SU-DHL-6 (cell line): ENCODE measurements at regions not wholly inside any gene's neighbourhood (a gene's known extent, or its start where the extent isn't known, plus 50 kb on each side); places are given as distances from the start of the nearest gene placed in this dataset.

Experiments used
- EZH2phosphoT487 ChIP-seq: fragments of 200-600 bp; sonication (generic), shearing (Covaris generic); conservative IDR thresholded peaks from 2 replicates; pipeline ENCODE4 v1.6.1; 2018; ENCODE audit warnings: mild to moderate bottlenecking, antibody characterized with exemption, low read length, moderate library complexity, mixed read lengths
- TF ChIP-seq, protein P1 (sequence below): fragments of 200-600 bp; sonication (generic); IDR thresholded peaks from one replicate; pipeline ENCODE4 v1.5.1; 2017; ENCODE audit warnings: antibody characterized with exemption, mild to moderate bottlenecking, low read length, moderate library complexity; ENCODE audit not compliant: insufficient read depth, poor library complexity, severe bottlenecking

DNA sequence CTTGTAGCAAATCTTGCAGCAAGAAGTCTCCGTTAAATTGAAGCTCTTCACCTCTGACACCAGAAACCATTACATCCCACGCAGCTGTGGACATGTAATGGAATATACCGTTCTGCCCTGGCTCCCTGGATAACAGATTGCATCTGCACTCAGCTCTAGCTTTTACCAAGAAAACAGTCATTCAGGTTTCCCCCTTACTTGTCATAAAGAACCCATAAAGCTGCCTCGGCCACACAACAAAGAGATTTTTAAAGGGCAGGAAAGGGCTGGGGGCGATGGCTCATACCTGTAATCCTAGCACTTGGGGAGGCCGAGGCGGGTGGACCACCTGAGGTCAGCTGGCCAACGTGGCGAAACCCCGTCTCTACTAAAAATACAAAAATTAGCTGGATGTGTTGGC, 127.6 kb upstream of the RFC3 start:
- TF ChIP-seq, protein P1, sequence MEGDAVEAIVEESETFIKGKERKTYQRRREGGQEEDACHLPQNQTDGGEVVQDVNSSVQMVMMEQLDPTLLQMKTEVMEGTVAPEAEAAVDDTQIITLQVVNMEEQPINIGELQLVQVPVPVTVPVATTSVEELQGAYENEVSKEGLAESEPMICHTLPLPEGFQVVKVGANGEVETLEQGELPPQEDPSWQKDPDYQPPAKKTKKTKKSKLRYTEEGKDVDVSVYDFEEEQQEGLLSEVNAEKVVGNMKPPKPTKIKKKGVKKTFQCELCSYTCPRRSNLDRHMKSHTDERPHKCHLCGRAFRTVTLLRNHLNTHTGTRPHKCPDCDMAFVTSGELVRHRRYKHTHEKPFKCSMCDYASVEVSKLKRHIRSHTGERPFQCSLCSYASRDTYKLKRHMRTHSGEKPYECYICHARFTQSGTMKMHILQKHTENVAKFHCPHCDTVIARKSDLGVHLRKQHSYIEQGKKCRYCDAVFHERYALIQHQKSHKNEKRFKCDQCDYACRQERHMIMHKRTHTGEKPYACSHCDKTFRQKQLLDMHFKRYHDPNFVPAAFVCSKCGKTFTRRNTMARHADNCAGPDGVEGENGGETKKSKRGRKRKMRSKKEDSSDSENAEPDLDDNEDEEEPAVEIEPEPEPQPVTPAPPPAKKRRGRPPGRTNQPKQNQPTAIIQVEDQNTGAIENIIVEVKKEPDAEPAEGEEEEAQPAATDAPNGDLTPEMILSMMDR = no peak
- TF ChIP-seq EZH2phosphoT487 = no peak
